ENCODE measurements at regions not wholly inside any gene's neighbourhood (a gene's known extent, or its start where the extent isn't known, plus 50 kb on each side); places are given as distances from the start of the nearest gene placed in this dataset.

GRCh38 chr4:30912098-30912714 lies 192.0 kb downstream of the PCDH7 start:
- TF ChIP-seq POLR2A (IDR thresholded peaks at IDR 0.05; ENCODE audit: borderline replicate concordance, extremely low read depth, insufficient read depth, insufficient read length) (no peak), SIN3A (IDR thresholded peaks at IDR 0.05; ENCODE audit: low read depth) (peak; percentile 35; the same call in 1 of the 2 replicates), MAX (IDR thresholded peaks at IDR 0.05) (0 out of 2 replicates have a peak, but pooled peaks have one; percentile 11), YY1 (IDR thresholded peaks at IDR 0.05; ENCODE audit: extremely low read depth, insufficient replicate concordance, low read depth, low read length) (no peak), EZH2 (IDR thresholded peaks at IDR 0.05) (no peak), POLR2AphosphoS5 (IDR thresholded peaks at IDR 0.05; ENCODE audit: low read depth, low read length) (no peak), REST (IDR thresholded peaks at IDR 0.05; ENCODE audit: low read depth) (no peak), RAD21 (IDR thresholded peaks at IDR 0.05; ENCODE audit: low read depth) (0 out of 2 replicates have a peak, but pooled peaks have one; percentile 12), EZH2phosphoT487 (IDR thresholded peaks at IDR 0.05; ENCODE audit: borderline replicate concordance) (no peak), JUND (IDR thresholded peaks at IDR 0.05) (peak; percentile 44), FOSL1 (IDR thresholded peaks at IDR 0.05; ENCODE audit: low read depth) (peak; percentile 31; the same call in 1 of the 2 replicates)
- TF ChIP-seq, protein P1, sequence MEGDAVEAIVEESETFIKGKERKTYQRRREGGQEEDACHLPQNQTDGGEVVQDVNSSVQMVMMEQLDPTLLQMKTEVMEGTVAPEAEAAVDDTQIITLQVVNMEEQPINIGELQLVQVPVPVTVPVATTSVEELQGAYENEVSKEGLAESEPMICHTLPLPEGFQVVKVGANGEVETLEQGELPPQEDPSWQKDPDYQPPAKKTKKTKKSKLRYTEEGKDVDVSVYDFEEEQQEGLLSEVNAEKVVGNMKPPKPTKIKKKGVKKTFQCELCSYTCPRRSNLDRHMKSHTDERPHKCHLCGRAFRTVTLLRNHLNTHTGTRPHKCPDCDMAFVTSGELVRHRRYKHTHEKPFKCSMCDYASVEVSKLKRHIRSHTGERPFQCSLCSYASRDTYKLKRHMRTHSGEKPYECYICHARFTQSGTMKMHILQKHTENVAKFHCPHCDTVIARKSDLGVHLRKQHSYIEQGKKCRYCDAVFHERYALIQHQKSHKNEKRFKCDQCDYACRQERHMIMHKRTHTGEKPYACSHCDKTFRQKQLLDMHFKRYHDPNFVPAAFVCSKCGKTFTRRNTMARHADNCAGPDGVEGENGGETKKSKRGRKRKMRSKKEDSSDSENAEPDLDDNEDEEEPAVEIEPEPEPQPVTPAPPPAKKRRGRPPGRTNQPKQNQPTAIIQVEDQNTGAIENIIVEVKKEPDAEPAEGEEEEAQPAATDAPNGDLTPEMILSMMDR (IDR thresholded peaks at IDR 0.05 in 2 of 3, conservative IDR thresholded peaks at IDR 0.05 in 1 of 3; ENCODE audit: borderline replicate concordance in 1 of 3, insufficient read depth in 1 of 3, low read depth in 2 of 3, low read length in 2 of 3): no peak

Measured in HCT116 (cell line).